ENCODE measurements at regions not wholly inside any gene's neighbourhood (a gene's known extent, or its start where the extent isn't known, plus 50 kb on each side); places are given as distances from the start of the nearest gene placed in this dataset.
"Not testable (repeated sequence)": the region's sequence is repeated elsewhere in the genome, so short reads cannot be mapped to it uniquely, and the experiment has no call there.

GRCh38 chr20:53833333-53834061 is 236.9 kb downstream of the BCAS1 start:
- DNase-seq, result no peak

GRCh38 chr20:53832499-53832898 is 237.9 kb downstream of the BCAS1 start:
- no peak for DNase-seq

- peak in 1 of 3 experiments; percentile 4 for DNase-seq
Observed at GRCh38 chr20:53831812-53832211, 238.2 kb upstream of the ZNF217 start.

- no peak for DNase-seq
Observed at GRCh38 chr20:53831228-53831627, 237.6 kb upstream of the ZNF217 start.

GRCh38 chr20:53829724-53830521 is 236.3 kb upstream of the ZNF217 start:
- peak in 1 of 3 experiments; percentile 60 for DNase-seq

GRCh38 chr20:53829255-53829723 is 235.7 kb upstream of the ZNF217 start:
- no peak for DNase-seq

- peak in 1 of 3 experiments; percentile 39 for DNase-seq
Observed at GRCh38 chr20:53828682-53829254, 235.1 kb upstream of the ZNF217 start.

GRCh38 chr20:53828088-53828681 is 234.5 kb upstream of the ZNF217 start:
- DNase-seq, result no peak

GRCh38 chr20:53827292-53828087 is 233.9 kb upstream of the ZNF217 start:
- no peak for DNase-seq

- DNase-seq, result no peak
Observed at GRCh38 chr20:53826597-53827291, 233.1 kb upstream of the ZNF217 start.

- no peak for DNase-seq
Observed at GRCh38 chr20:53826090-53826489, 232.5 kb upstream of the ZNF217 start.

- DNase-seq, result no peak
Observed at GRCh38 chr20:53825282-53825681, 231.6 kb upstream of the ZNF217 start.

GRCh38 chr20:53824779-53825178 is 231.1 kb upstream of the ZNF217 start:
- DNase-seq, result no peak

GRCh38 chr20:53823121-53823764 is 229.6 kb upstream of the ZNF217 start:
- DNase-seq, result no peak

- no peak for DNase-seq
Observed at GRCh38 chr20:53822534-53822933, 228.9 kb upstream of the ZNF217 start.

- DNase-seq, result no peak
Observed at GRCh38 chr20:53819973-53820451, 226.4 kb upstream of the ZNF217 start.

GRCh38 chr20:53818457-53819177 is 225.0 kb upstream of the ZNF217 start:
- no peak for DNase-seq

- DNase-seq, result not testable (repeated sequence)
Observed at GRCh38 chr20:53817513-53817912, 223.9 kb upstream of the ZNF217 start.

GRCh38 chr20:53816872-53817398 is 223.3 kb upstream of the ZNF217 start:
- no peak for DNase-seq

- DNase-seq, result no peak
Observed at GRCh38 chr20:53815509-53815908, 221.9 kb upstream of the ZNF217 start.

All from NCI-H1417 (cell line).